GM12891 (cell line): ENCODE measurements at regions not wholly inside any gene's neighbourhood (a gene's known extent, or its start where the extent isn't known, plus 50 kb on each side); places are given as distances from the start of the nearest gene placed in this dataset.

Source experiments
- POLR2A ChIP-seq: IDR thresholded peaks from 2 replicates; pipeline ENCODE4 v1.6.1; 2011; ENCODE audit warnings: low read depth, low read length, control low read depth
- TAF1 ChIP-seq: IDR thresholded peaks from 2 replicates; pipeline ENCODE4 v1.6.1; 2011; ENCODE audit warnings: low read depth, low read length, control low read depth

- TF ChIP-seq TAF1 (no peak), POLR2A (no peak)
Measured at GRCh38 chr10:42956045-42956444, 120.8 kb upstream of the RET start.
